Thyroid gland (tissue), 4 donors: ENCODE measurements at regions not wholly inside any gene's neighbourhood (a gene's known extent, or its start where the extent isn't known, plus 50 kb on each side); places are given as distances from the start of the nearest gene placed in this dataset.
"Not testable (repeated sequence)": the region's sequence is repeated elsewhere in the genome, so short reads cannot be mapped to it uniquely, and the experiment has no call there.

Experiments
- DNase-seq, 2 donors: peaks; one replicate each; pipeline ENCODE4 v3.0.0-alpha.2; 2019
- H3K27ac ChIP-seq, 3 donors: fragments of 200-600 bp; sonication (generic); 1 replicate in 2 of 3; 2 replicates in 1 of 3; pipeline ENCODE4 v1.5.1; 2016 to 2019; ENCODE audit warnings: mild to moderate bottlenecking in 1 of 3, moderate library complexity in 1 of 3
- H3K27me3 ChIP-seq: fragments of 200-600 bp; sonication (generic); one replicate; pipeline ENCODE4 v1.5.1; 2019
- H3K36me3 ChIP-seq, 2 donors: fragments of 200-600 bp; sonication (generic); one replicate each; pipeline ENCODE4 v1.5.1; 2016 to 2019
- H3K4me1 ChIP-seq, 2 donors: fragments of 200-600 bp; sonication (generic); one replicate each; pipeline ENCODE4 v1.5.1; 2017 to 2019
- H3K4me3 ChIP-seq, 3 donors: fragments of 200-600 bp; sonication (generic); replicated peaks in 1 of 3; 1 replicate in 2 of 3; 2 replicates in 1 of 3; pipeline ENCODE4 v1.5.1; 2016; ENCODE audit warnings: mild to moderate bottlenecking in 1 of 3
- H3K9me3 ChIP-seq: fragments of 200-600 bp; sonication (generic); one replicate; pipeline ENCODE4 v1.5.1; 2017
- CTCF ChIP-seq, 6 experiments: fragments of 200-600 bp in 3 of 6; fragments of 450-650 bp in 3 of 6; sonication (generic) in 3 of 6; IDR thresholded peaks; one replicate each; pipeline ENCODE4 v1.5.1; 2016 to 2019; ENCODE audit warnings: antibody characterized with exemption in 6 of 6, mild to moderate bottlenecking in 2 of 6, inconsistent platforms in 1 of 6, moderate library complexity in 1 of 6
- POLR2A ChIP-seq, 2 donors: fragments of 450-650 bp; IDR thresholded peaks; one replicate each; pipeline ENCODE4 v1.6.1; 2017; ENCODE audit warnings: antibody characterized with exemption in 2 of 2, mild to moderate bottlenecking in 2 of 2, moderate library complexity in 1 of 2
- WGBS, 2 donors: methylation state at CpG; one replicate each; pipeline ENCODE4 v1.1.5; 2017; 5-methylcytosine and 5-hydroxymethylcytosine counted together
- intact Hi-C: fragments of 100-400 bp; cut with DNase I; formaldehyde crosslinking; loops from one replicate; pipeline ENCODE4 v1.15.1; 2023

GRCh38 chr22:47512617-47513016, 750.2 kb downstream of the TBC1D22A start:
- WGBS, 2 donors: 81 to 83% methylated on average over 2 of the region's 2 CpGs
- intact Hi-C loops: no loop called here

GRCh38 chr22:47504962-47505361, 742.5 kb downstream of the TBC1D22A start:
- H3K27ac ChIP-seq: no peak overlapping the region
- intact Hi-C loops: no loop called here
- WGBS, 2 donors: 72 to 82% methylated on average over 3 of the region's 3 CpGs
- H3K27me3 ChIP-seq: no peaks in the 10 kb centered on the region
- no peaks in the 10 kb centered on the region for H3K9me3 ChIP-seq
- no peaks in the 10 kb centered on the region for H3K36me3 ChIP-seq
- DNase-seq: no peak
- H3K4me1 ChIP-seq: no peaks in the 10 kb centered on the region
- TF ChIP-seq POLR2A (IDR thresholded peaks at IDR 0.05) (no peak), CTCF (IDR thresholded peaks at IDR 0.05) (no peak)
- no peak overlapping the region for H3K4me3 ChIP-seq

More at GRCh38 chr22:47512617-47513016, 750.2 kb downstream of the TBC1D22A start:
- no peak for DNase-seq
- Histone ChIP-seq H3K36me3 (no peaks in the 10 kb centered on the region), H3K27ac (no peak overlapping the region), H3K4me1 (no peaks in the 10 kb centered on the region), H3K9me3 (no peaks in the 10 kb centered on the region), H3K4me3 (no peak overlapping the region), H3K27me3 (no peaks in the 10 kb centered on the region)
- no peak for TF ChIP-seq POLR2A (IDR thresholded peaks at IDR 0.05)
- no peak for TF ChIP-seq CTCF (IDR thresholded peaks at IDR 0.05)

- no peak for DNase-seq
- H3K36me3 ChIP-seq: no peaks in the 10 kb centered on the region
- H3K4me1 ChIP-seq: no peaks in the 10 kb centered on the region
- intact Hi-C loops: no loop called here
- no peak overlapping the region for H3K4me3 ChIP-seq
- no peaks in the 10 kb centered on the region for H3K9me3 ChIP-seq
- WGBS, 2 donors: 80% methylated on average over 8 of the region's 8 CpGs
- H3K27ac ChIP-seq: no peak overlapping the region
- TF ChIP-seq CTCF (IDR thresholded peaks at IDR 0.05) (no peak), POLR2A (IDR thresholded peaks at IDR 0.05) (no peak)
- no peaks in the 10 kb centered on the region for H3K27me3 ChIP-seq
These were observed 736.6 kb downstream of the TBC1D22A start for GRCh38 chr22:47498969-47499495.

GRCh38 chr22:47497666-47498065, 735.2 kb downstream of the TBC1D22A start:
- H3K27ac ChIP-seq: no peak overlapping the region
- no peak for DNase-seq
- H3K9me3 ChIP-seq: no peaks in the 10 kb centered on the region
- no peaks in the 10 kb centered on the region for H3K4me1 ChIP-seq
- H3K4me3 ChIP-seq: no peak overlapping the region
- intact Hi-C loops: no loop called here
- no peaks in the 10 kb centered on the region for H3K27me3 ChIP-seq
- TF ChIP-seq CTCF (IDR thresholded peaks at IDR 0.05) (no peak), POLR2A (IDR thresholded peaks at IDR 0.05) (no peak)
- 69 to 85% methylated on average over 6 to 7 of the region's 7 CpGs for WGBS, 2 donors
- no peaks in the 10 kb centered on the region for H3K36me3 ChIP-seq

GRCh38 chr22:47495110-47495509, 732.7 kb downstream of the TBC1D22A start:
- intact Hi-C loops: no loop called here
- TF ChIP-seq POLR2A (IDR thresholded peaks at IDR 0.05) (no peak), CTCF (IDR thresholded peaks at IDR 0.05) (no peak)
- DNase-seq: no peak

GRCh38 chr22:47488131-47488530, 725.7 kb downstream of the TBC1D22A start:
- H3K9me3 ChIP-seq, H3K4me3 ChIP-seq, intact Hi-C loops, H3K27me3 ChIP-seq, H3K4me1 ChIP-seq, H3K27ac ChIP-seq, DNase-seq, H3K36me3 ChIP-seq: not testable (repeated sequence)
- WGBS, 2 donors: 95% methylated on average over 8 of the region's 24 CpGs; no CpG with 5 or more reads in 1 of the 2 donors

More at GRCh38 chr22:47495110-47495509, 732.7 kb downstream of the TBC1D22A start:
- Histone ChIP-seq H3K36me3 (no peaks in the 10 kb centered on the region), H3K27me3 (no peaks in the 10 kb centered on the region), H3K27ac (no peak overlapping the region), H3K9me3 (no peaks in the 10 kb centered on the region), H3K4me3 (no peak overlapping the region), H3K4me1 (no peaks in the 10 kb centered on the region)
- 55 to 57% methylated on average over 1 of the region's 1 CpG for WGBS, 2 donors
